Anterior cingulate cortex (tissue), 58 donors: ENCODE measurements at regions not wholly inside any gene's neighbourhood (a gene's known extent, or its start where the extent isn't known, plus 50 kb on each side); places are given as distances from the start of the nearest gene placed in this dataset.
"Not testable (repeated sequence)": the region's sequence is repeated elsewhere in the genome, so short reads cannot be mapped to it uniquely, and the experiment has no call there.

Experiments used
- DNase-seq, 58 donors: peaks; one replicate each; lab custom pipeline; 2025; lab: John Stamatoyannopoulos, UW

- no peak for DNase-seq
These were observed 1643.5 kb downstream of the TP53TG3F start for GRCh38 chr16:35102780-35103403.

DNA sequence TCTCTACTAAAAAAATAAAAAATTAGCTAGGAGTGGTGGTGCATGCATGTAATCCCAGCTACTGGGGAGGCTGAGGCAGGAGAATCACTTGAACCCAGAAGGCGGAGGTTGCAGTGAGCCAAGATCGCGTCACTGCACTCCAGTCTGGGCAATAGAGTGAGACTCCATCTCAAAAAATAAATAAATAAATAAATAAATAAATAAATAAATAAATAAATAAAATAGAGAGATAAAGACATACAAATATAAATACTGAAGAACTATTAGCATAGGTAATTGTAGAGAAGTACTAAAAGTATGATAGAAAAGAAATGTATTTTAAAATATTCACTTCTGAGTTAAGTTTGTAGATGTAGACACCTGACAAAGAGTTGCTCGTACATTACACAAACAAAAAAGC, 1652.4 kb downstream of the TP53TG3F start:
- not testable (repeated sequence) for DNase-seq

- no peak for DNase-seq
These were observed 1672.0 kb downstream of the TP53TG3F start for GRCh38 chr16:35131429-35131828.

DNA sequence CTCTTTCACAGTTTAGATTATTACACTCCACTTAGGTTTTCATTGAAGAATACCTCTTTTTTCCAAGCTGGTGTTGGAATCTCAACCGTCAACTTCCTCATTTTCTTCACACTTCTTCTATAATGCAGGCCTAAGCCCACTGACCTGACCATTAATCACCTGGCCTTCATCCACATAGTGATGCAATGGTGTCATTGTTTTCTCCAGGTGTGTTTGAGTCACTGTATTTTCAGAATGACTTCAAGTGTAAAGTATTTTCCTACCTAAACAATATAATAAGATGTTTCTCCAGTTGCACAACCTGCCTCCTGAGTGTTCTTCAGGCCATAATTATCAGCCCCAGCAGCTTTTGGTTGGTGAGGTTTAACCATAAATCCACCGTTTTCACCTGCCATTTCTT, 1675.1 kb downstream of the TP53TG3F start:
- no peak for DNase-seq

DNA sequence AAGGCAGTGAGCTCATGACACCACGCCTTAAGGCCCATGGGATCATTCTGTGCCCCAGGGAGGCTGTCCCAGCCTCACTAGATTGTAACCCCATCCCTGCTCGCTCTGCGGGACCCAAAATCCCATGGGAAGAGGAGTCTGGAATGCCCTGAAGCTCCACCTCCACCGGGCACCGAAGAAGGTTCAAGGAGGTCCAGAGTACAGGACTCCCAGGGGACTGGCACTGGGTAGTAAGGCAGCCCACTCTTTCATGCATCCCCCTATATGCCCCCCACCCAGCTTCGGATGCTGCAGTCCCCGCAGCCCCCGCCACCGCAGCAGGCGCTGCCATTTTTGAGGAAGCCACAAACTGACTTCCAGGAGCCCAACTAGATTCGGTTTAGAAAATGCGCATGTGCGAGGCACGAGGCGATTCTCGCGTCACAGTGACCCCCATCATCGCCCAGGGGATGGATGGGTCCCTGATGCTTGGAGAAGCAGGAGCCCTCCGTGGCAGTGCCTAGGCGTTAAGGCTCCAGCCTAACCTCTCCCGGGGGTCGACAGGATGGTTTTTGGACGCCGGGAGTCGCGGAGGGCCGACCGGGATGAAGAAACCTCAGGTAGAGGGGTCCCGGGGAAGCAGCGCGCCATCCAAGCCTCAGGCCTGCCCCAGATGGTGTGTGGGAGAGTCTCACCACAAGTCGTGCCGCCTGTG, 1681.0 kb downstream of the TP53TG3F start:
- no peak for DNase-seq

- DNase-seq: no peak
These were observed 1681.9 kb downstream of the TP53TG3F start for GRCh38 chr16:35141303-35141702.

- no peak for DNase-seq
These were observed 1682.9 kb downstream of the TP53TG3F start for GRCh38 chr16:35142147-35142808.

DNA sequence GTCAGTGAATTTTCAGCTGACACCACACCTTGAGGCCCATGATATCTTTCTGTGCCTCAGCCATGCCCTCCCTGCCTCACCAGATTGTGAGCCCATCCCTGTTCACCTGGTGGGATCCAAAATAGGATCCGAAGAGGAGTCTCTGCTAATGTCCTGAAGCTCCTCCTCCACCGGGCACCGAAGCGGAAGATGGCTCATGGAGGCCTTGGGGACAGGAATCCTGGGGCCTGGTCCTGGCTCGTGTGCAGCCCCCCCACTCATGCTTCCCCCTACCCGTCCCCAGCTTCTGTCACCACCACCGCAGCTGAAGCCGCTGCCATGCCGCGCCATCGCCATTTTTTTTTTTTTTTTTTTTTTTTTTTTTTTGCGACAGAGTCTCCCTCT, 1683.4 kb downstream of the TP53TG3F start:
- no peak for DNase-seq

DNA sequence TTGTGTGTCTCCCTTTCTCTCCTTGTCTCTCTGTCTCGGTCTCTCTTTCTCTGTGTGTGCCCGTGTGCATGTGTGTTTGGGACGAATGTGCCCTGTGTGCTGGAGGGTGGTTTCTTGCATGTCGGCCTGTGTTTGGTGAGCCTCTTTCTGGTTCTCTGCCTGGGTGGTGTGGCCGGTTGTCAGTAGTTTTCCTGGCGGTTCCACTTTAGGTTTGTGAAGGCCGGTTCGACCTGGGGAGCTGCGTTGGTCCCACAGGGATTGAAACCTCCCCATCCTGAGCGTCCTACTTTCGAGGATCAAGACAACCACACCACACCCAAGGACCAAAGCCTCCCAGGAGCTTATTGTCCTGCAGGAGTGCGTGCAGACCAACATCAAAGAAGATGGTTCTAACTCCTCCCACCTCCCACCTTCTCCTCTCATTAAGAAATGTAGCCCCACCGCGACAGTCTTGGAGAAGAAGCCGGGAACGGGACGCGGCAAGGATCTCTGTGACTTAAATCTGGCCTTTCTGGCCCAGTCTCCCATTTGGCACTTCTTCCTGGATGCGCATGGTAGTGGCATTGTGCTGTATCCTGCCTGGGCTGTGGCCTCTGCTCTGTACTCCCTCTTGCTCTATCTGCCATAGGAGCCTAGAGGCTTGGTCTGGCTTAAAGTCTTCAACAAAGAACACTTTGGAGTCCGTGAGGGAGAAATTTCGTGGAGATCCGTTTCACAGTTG, 1685.0 kb downstream of the TP53TG3F start:
- DNase-seq: no peak

GRCh38 chr16:35146031-35146710, 1686.8 kb downstream of the TP53TG3F start:
- DNase-seq: no peak

DNA sequence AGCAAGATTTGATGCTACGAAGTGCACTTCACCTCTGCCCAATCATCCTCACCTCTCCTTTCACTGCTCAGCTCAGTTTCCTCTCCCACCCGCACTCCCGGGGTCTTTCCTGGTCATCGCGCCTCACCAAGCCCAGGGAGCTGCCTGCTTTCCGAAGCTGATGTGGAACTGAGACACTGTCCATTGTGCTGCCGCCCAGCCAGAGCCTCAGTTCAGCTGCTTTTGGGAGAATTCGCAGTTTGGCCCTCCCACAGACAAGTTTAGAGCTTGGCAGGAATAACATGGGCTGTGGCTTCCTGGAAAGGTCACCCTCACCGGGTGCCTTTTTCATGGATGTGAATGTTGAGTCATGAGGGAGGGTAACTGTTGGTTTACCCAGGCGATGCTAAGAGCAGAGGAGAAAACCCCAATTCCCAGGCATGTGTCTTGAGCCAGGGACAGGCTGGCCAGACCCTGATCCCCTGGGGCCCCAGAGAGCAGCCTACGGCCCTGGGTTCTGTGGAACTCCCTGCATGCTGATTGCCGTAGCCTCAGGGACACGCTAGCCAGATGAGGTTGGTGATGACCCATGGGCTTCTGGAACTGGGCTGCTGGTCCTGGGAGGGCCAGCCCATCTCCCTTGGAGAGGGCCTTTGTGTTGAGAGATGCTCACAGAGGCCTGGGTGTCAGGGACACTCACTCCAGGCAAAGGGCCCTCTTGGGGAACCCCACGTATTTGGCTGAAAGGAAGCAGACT, 1687.5 kb downstream of the TP53TG3F start:
- no peak for DNase-seq

- DNase-seq: no peak
These were observed 1688.4 kb downstream of the TP53TG3F start for GRCh38 chr16:35147556-35148504.

DNA sequence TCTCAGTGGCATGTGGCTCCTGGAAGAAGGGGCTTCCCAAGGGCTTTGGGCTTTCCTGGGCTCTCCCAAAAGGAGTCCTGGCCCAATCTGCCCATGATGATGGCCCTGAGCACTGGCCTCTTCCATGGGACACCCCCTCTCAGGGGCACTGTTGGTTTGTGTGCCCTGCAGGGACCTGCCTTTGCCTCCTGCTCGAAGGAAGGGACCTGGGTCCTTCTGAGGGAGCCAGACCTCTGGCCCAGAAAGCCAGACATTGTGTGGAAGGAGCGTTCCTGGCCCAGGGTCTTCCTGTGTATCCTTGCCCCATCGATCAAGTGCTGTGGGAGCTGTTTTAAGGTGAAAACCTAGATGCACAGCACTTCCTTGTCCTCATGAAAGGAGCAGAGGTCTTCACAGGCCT, 1689.3 kb downstream of the TP53TG3F start:
- no peak for DNase-seq

DNA sequence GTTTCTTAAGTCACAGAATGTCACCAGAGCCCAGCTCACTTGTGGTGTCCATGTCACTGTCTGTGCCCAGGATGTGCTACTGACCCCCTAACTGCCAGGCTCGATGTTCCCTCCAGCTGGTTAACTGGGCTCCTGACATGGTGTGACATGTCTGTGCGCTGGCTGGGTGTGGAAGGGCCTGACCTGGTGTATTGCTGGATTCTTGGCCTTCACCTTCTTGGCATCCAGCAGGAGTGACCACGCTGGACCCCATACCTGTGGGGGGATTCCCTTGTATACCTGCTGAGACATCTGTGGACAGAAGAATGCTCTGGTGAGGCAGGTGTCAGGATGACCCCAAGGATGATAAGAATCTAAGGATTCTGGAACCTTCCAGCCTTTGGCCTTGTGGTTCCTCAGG, 1690.1 kb downstream of the TP53TG3F start:
- DNase-seq: no peak

DNA sequence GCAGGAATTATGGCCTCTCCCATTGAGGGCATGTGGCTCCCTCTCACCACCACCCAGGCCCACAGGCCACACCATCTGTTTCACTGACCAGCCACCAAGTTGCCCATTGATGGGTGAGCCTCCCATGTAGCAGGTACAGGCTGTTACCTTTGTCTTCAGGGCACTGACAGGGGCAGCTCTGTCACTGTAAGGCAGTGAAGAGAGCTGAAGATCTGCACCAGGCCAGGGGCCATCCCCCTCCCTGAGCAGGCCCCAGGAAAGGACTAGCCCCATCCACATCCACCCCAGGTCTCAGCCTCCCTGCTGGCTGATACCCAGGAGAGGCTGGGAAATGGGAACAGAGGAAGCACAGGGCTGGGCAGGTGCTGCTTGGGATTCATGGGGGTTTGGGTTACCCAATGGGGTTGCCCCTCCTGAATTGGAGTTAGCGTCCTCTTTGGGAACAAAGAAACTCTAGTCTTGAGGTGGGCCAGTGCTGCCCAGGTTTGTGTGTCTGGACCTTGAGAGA, 1691.4 kb downstream of the TP53TG3F start:
- no peak for DNase-seq

- no peak for DNase-seq
These were observed 1692.7 kb downstream of the TP53TG3F start for GRCh38 chr16:35152067-35152627.

GRCh38 chr16:35154627-35155026, 1695.2 kb downstream of the TP53TG3F start:
- no peak for DNase-seq

GRCh38 chr16:35157549-35157948, 1698.1 kb downstream of the TP53TG3F start:
- DNase-seq: not testable (repeated sequence)
